ENCODE measurements at regions not wholly inside any gene's neighbourhood (a gene's known extent, or its start where the extent isn't known, plus 50 kb on each side); places are given as distances from the start of the nearest gene placed in this dataset.

GRCh38 chr3:21234933-21235332 is 516.1 kb downstream of the ZNF385D start:
- TF ChIP-seq EZH2 (IDR thresholded peaks at IDR 0.05; ENCODE audit: low read length, missing control alignments) (no peak), CTCF (conservative IDR thresholded peaks at IDR 0.05 in 1 of 2, IDR thresholded peaks at IDR 0.05 in 1 of 2; ENCODE audit: low read depth in 1 of 2, low read length in 2 of 2) (no peak)

Measured in fibroblast of lung (primary cell).